GM18502 (cell line): ENCODE measurements at regions not wholly inside any gene's neighbourhood (a gene's known extent, or its start where the extent isn't known, plus 50 kb on each side); places are given as distances from the start of the nearest gene placed in this dataset.

Source experiments
- ATAC-seq: cut with Tn5 transposase; IDR thresholded peaks from one replicate; pipeline ENCODE4 v1.9.1; 2021; ENCODE audit warnings: mild to moderate bottlenecking; ENCODE audit not compliant: unreplicated experiment, poor library complexity

- peak; percentile 43 for ATAC-seq
These were observed 51.6 kb upstream of the SRP54 start for GRCh38 chr14:34931206-34931605.

- ATAC-seq: peak; percentile 75
These were observed 52.2 kb upstream of the SRP54 start for GRCh38 chr14:34930591-34931091.

- ATAC-seq: no peak
These were observed 51.4 kb upstream of the BAZ1A start for GRCh38 chr14:34926552-34926951.
